GM19035 (cell line): ENCODE measurements at regions not wholly inside any gene's neighbourhood (a gene's known extent, or its start where the extent isn't known, plus 50 kb on each side); places are given as distances from the start of the nearest gene placed in this dataset.

Experiments
- ATAC-seq: cut with Tn5 transposase; IDR thresholded peaks from one replicate; pipeline ENCODE4 v1.9.1; 2021; ENCODE audit not compliant: unreplicated experiment

- ATAC-seq = no peak
Observed at GRCh38 chr17:33962857-33963655, 292.0 kb upstream of the CCL2 start.

DNA sequence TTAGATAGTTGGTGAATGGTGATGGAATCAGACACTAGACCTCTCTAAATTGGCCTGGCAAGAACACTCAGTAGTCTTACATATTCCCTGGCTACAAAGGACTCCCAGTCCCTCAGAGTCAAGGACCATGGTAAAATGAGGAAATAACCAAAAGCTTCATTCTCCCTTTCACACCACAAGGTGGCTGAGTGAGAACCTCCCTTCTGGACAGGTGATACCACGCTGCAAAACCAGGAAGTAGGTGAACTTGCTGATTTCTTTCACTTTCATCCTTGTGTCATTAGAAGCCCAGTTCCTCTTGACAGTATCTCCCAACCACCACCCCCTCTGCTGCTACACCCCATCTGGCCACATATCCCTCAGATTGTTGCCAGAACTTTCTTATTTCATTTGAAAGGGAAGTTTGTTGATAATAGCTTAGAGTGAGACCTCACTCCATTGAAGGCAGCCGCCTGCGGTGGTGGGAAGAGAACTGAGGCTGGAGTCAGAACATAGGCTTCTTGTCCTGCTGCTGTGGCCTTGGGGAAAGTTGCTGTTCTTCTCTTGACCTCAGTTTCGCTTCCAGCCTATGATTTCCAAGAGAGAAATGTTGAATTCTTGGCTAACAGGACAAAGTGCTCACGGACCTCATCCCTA, 290.6 kb upstream of the CCL2 start:
- ATAC-seq = peak; percentile 77

DNA sequence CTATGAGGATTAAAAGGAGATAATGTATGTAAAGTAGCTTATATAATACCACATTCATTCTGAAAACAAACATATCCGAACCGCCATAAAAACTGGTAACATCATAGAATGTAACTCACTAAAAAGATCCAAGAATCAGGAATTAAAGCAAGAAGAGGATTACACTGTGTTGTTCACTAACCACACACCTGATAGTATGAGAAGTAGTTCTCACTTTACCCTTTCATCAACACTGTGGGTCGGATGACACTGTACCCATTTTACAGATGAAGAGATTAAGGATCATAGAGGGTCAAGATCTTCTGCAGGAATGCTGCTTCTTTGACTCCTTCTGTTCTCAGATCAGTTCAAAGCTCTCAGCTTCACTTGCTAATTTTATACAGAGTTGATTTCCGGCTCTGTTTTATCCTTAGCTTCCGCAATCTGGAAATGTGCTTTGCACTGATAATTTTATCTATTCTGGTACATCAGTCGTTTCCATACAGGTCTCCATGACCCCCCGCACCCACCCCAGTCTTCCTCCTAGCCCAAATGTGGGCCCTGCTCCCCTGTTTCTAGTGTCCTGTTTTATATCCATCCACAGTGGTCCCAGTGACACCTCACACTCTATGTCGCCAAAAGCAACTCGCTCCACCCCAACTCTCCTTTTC, 288.6 kb upstream of the CCL2 start:
- ATAC-seq = no peak

DNA sequence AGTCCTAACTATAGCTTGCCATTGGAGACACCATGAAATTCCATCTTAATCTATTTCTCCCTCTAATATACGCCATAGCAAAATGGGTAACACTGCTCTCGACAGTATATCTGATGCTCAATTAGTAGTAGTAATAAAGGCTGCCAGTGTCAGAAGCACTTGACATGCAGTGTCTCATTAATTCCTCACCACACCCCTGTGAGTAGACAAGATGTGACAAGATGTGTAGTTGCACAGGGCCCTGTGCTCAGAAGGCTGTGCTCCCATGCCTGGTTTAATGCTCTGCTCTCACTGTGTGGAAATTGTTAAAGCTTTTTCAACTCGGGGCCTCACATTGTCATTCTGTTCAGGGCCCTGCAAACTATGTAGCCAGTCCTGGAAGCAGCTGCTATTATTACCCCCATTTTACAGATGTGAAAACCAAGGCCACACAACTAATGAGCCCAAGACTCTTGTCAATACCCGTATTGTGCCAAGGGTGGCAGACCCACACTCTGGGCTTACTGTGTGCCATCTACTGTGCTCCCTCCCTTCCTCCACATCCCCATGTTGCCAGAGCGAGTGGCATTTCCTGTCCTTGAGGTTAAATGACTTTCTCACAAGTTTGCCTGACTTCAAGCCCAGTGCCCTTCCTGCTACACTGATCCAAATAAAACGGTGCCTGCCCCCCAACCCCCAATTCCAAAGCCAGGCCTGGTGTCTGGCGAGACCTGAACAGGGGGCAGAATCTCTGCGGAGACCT, 287.3 kb upstream of the CCL2 start:
- ATAC-seq = no peak

DNA sequence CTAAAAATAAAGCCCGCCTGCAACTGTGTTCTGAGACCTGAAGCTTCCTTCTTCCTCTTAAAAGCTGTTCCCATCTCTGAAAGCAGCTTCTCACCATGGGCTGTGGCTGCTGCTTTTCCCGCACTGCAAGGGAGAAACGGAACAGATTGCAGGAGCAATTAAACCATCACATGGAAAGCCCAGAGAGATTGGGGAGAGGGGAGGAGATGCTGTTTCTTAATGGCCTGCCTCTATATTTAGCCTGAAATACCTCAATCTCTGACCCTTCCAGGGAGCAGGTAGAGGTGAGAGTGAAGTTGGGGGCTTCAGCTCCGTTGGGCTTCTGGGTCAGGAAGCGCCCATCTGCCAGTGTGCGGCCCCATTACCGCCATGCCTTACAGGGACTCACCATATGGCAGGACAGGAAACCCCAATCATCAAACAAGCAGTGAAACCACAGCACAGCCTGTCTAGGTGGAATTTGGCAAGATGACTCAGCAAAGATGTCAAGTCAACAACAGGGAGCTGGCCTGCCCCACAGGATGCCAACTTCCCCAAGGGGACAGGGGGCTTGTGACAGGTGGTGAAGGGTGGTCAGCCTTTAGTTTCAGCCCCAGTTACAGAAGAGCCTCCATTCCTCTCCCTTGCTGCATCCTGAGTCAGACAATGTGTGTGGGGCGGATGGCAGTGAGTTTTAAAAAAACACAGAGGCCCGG, 286.6 kb upstream of the CCL2 start:
- peak; percentile 50 for ATAC-seq

DNA sequence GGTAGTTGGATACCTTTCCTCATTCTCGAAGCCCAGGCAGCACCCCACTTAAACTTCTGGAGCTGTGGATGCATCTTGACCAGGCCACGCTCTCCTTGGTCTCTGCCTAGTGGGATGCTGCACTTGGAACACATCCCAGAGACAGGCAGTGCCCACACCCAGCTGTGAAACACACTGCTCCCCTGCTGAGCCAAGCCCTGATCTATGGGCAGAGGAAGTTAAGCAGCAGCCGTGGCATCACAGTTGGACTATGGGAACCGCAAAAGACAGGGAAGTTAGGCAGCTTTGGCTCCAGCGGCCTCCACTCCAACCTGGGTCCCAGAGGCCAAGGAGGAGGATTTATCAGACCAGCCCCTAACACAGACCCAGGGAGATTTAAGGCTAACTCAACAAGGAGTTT, 284.8 kb upstream of the CCL2 start:
- no peak for ATAC-seq

GRCh38 chr17:33972763-33973162, 282.3 kb upstream of the CCL2 start:
- ATAC-seq = no peak

DNA sequence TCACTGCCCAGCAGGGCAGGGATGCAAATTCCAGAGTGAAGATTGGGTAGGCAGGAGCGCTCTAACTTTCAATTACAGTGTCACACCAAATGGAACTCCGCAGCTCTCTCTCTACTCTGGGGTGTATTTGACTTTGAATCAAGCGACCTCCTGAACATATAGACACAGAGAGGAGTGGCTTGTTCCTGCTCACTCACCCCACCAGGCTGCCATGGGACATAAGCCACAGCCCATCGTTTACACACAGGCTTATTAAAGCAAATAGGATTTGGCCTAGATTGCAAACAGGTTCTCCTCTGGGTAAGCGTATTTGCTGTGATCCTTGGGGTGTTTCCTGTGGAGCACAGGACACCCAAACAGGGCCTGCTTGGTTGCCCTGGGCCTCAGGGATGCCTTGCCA, 281.6 kb upstream of the CCL2 start:
- ATAC-seq = no peak

DNA sequence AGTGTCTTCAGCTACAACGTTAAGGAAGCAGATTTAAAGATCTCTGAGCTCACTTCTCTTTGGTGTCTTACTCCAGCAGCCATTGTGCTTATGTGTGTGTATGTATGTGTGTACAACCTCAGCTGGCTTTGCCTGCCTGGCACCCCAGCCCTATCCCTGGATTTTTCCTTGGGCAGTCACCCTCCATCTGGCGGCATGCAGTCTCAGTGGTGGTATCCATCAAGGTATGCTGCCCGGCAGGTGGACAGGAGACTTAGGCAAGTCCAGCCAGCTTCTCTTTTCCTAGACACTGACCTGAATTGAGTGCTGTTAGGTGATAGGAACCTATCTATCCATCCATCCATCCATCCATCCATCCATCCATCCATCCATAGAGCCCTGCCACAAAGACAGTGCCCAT, 280.8 kb upstream of the CCL2 start:
- no peak for ATAC-seq

- no peak for ATAC-seq
Observed at GRCh38 chr17:33976831-33977230, 278.3 kb upstream of the CCL2 start.

GRCh38 chr17:33977729-33978514, 277.2 kb upstream of the CCL2 start:
- no peak for ATAC-seq

- no peak for ATAC-seq
Observed at GRCh38 chr17:33978889-33979288, 276.2 kb upstream of the CCL2 start.

DNA sequence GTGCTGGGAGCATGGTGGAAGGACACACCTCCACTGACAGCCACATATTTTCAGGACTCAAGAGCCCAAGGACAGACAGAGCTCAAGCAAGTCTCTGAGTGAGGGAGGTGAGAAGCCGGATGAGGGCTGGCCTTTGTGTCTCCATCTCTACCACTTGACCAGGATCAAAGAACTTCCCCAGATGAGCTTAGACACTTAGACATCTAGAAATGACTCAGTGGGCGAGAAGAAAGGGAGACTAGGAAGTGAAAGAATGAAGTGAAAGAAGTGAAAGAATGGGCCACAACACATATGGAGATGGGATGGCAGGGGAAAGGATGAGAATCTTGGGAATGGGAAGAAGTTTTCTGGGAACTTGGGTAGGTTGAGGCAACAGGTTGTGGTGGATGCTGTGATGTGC, 274.9 kb upstream of the CCL2 start:
- ATAC-seq = no peak

GRCh38 chr17:33981711-33982601, 273.1 kb upstream of the CCL2 start:
- no peak for ATAC-seq

DNA sequence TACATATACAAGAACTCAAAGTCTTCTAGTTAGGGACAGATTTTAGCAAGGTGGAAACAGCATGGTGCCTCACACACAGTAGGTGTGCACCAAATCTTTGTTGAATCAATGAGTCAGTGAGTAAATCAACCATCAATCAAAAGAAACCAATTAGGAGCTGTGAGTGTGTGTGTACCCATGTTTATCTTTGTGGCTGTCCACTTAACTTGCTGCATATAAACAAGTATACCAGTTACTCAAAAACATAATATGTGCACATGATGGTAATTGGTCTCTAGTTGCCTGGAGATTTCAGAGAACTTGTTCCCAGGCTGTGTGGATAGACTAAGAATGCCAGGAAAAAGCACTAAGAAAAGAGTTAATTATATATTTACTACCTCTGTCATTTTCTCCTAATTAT, 272.2 kb upstream of the CCL2 start:
- ATAC-seq = no peak

DNA sequence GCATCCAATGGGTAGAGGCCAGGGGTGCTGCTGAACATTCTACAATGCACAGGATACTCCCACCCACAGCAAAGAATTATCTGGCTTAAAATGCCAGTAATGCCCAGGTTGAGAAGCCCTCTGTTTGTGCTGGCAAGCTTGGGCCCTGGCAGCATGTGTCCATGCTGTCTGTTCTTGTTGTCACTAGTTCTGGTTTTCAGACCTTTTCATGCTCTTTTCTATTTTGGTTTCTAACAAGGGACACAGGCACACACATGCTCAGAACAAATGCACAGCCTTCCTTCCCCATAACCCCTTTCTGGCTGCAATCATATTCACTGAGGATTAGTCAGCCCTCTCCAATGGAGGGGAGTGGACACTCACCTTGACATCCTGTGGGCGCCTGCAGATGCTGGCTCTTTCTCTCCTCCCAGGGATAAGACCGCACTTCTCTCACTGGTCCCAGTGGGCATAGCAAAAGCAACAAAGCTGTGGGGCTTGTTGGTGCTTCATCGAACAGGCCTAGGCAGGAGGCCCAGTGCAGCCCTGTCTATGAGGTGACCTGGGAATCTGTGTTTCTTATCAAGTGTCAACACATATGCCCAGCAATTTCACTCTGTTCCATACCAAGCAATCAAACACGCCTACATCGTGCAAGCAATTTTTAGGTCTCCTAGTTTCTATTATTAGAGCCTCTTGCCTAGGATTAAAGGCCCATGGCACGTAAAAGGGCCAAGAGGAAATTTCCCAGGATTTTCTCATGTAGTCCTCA, 271.1 kb upstream of the CCL2 start:
- no peak for ATAC-seq

GRCh38 chr17:33986088-33986487, 269.0 kb upstream of the CCL2 start:
- no peak for ATAC-seq

DNA sequence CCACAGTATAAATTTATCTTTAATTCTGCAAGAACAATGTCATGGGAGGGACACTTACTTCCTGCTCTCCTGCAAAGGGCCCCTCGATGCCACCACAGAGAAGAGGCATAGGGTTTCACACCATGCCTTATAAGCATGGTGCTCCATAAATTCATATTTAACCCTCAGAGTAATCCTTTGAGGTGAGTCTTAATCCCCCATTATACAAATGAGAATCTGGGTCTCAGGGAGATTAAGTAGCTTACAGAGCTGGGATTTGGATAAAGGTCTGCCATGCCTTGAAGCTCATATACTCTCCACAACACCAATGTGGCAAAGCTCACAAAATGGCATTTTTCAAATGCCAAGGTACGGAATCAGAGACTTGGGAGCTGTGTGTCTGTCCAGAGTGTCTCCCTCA, 268.5 kb upstream of the CCL2 start:
- no peak for ATAC-seq
